Retina (tissue), 1 donor: ENCODE measurements at regions not wholly inside any gene's neighbourhood (a gene's known extent, or its start where the extent isn't known, plus 50 kb on each side); places are given as distances from the start of the nearest gene placed in this dataset.
"Not testable (repeated sequence)": the region's sequence is repeated elsewhere in the genome, so short reads cannot be mapped to it uniquely, and the experiment has no call there.

ENCODE experiments used
- DNase-seq: peaks from one replicate; pipeline ENCODE4 v3.0.0-alpha.2; 2016

GRCh38 chrX:74251006-74251930 lies 52.7 kb upstream of the ZCCHC13 start:
- DNase-seq, result no peak

- no peak for DNase-seq
These were observed 53.4 kb upstream of the ZCCHC13 start for GRCh38 chrX:74250574-74250973.

- no peak for DNase-seq
These were observed 54.0 kb upstream of the ZCCHC13 start for GRCh38 chrX:74249963-74250362.

- DNase-seq, result no peak
These were observed 55.1 kb upstream of the ZCCHC13 start for GRCh38 chrX:74248889-74249288.

- no peak for DNase-seq
These were observed 57.5 kb upstream of the ZCCHC13 start for GRCh38 chrX:74246524-74246923.

GRCh38 chrX:74242484-74243138 lies 61.4 kb upstream of the ZCCHC13 start:
- no peak for DNase-seq

GRCh38 chrX:74242050-74242449 lies 61.9 kb upstream of the ZCCHC13 start:
- DNase-seq, result no peak

- DNase-seq, result no peak
These were observed 65.2 kb upstream of the ZCCHC13 start for GRCh38 chrX:74238771-74239170.

GRCh38 chrX:74234818-74235217 lies 69.2 kb upstream of the ZCCHC13 start:
- DNase-seq, result no peak

- DNase-seq, result no peak
These were observed 71.1 kb upstream of the ZCCHC13 start for GRCh38 chrX:74232859-74233258.

- no peak for DNase-seq
These were observed 72.4 kb upstream of the ZCCHC13 start for GRCh38 chrX:74231625-74232024.

GRCh38 chrX:74230094-74230493 lies 73.9 kb upstream of the ZCCHC13 start:
- DNase-seq, result no peak

- no peak for DNase-seq
These were observed 78.9 kb upstream of the ZCCHC13 start for GRCh38 chrX:74225111-74225510.

GRCh38 chrX:74220277-74220676 lies 83.7 kb upstream of the ZCCHC13 start:
- DNase-seq, result no peak

- no peak for DNase-seq
These were observed 85.1 kb upstream of the ZCCHC13 start for GRCh38 chrX:74218895-74219294.

- no peak for DNase-seq
These were observed 87.6 kb upstream of the ZCCHC13 start for GRCh38 chrX:74216421-74216820.

- DNase-seq, result no peak
These were observed 92.1 kb upstream of the ZCCHC13 start for GRCh38 chrX:74211911-74212310.

- DNase-seq, result no peak
These were observed 96.4 kb upstream of the ZCCHC13 start for GRCh38 chrX:74207539-74207938.

- no peak for DNase-seq
These were observed 108.4 kb upstream of the ZCCHC13 start for GRCh38 chrX:74195605-74196004.

- no peak for DNase-seq
These were observed 108.9 kb upstream of the ZCCHC13 start for GRCh38 chrX:74195120-74195519.

GRCh38 chrX:74187211-74187610 lies 116.8 kb upstream of the ZCCHC13 start:
- DNase-seq, result no peak

- DNase-seq, result not testable (repeated sequence)
These were observed 120.9 kb upstream of the ZCCHC13 start for GRCh38 chrX:74183047-74183446.

- DNase-seq, result not testable (repeated sequence)
These were observed 122.0 kb upstream of the ZCCHC13 start for GRCh38 chrX:74181976-74182375.

GRCh38 chrX:74180716-74181115 lies 123.3 kb upstream of the ZCCHC13 start:
- no peak for DNase-seq
